ENCODE measurements at regions not wholly inside any gene's neighbourhood (a gene's known extent, or its start where the extent isn't known, plus 50 kb on each side); places are given as distances from the start of the nearest gene placed in this dataset.

DNA sequence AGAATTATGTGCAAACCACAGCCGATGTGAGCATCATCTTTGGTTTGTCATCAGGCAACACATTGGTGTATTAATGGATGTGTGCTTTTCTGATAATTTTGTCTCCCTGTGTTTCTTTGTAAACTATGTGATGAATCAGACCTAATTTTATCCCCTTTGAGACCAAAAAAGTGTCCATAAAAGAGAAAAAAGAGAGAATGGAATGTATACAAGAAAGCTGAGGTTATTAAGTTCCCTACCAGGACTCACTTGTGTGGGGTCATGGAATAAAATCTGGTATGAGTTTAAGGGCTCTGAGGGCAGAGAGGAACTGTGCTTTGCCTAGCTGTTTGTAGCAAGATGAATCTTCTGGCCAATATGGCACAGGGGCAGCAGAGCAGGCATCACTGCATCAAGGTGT, 239.5 kb upstream of the HAND2 start:
- in situ Hi-C loops (cut with HindIII; ENCODE audit: low pct_ligation_motif_present, low sequenced_read_pairs): no loop called here
- no peak overlapping the region for H3K27ac ChIP-seq
- DNase-seq: no peak
- no peak overlapping the region for H3K4me3 ChIP-seq (ENCODE audit: low read depth, low read length)
- TF ChIP-seq, protein P1, sequence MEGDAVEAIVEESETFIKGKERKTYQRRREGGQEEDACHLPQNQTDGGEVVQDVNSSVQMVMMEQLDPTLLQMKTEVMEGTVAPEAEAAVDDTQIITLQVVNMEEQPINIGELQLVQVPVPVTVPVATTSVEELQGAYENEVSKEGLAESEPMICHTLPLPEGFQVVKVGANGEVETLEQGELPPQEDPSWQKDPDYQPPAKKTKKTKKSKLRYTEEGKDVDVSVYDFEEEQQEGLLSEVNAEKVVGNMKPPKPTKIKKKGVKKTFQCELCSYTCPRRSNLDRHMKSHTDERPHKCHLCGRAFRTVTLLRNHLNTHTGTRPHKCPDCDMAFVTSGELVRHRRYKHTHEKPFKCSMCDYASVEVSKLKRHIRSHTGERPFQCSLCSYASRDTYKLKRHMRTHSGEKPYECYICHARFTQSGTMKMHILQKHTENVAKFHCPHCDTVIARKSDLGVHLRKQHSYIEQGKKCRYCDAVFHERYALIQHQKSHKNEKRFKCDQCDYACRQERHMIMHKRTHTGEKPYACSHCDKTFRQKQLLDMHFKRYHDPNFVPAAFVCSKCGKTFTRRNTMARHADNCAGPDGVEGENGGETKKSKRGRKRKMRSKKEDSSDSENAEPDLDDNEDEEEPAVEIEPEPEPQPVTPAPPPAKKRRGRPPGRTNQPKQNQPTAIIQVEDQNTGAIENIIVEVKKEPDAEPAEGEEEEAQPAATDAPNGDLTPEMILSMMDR (IDR thresholded peaks at IDR 0.05; ENCODE audit: low read depth, low read length, missing control alignments): no peak
- H3K27me3 ChIP-seq (replicated peaks): no peaks in the 10 kb centered on the region
- no peaks in the 10 kb centered on the region for H3K36me3 ChIP-seq (replicated peaks)

DNA sequence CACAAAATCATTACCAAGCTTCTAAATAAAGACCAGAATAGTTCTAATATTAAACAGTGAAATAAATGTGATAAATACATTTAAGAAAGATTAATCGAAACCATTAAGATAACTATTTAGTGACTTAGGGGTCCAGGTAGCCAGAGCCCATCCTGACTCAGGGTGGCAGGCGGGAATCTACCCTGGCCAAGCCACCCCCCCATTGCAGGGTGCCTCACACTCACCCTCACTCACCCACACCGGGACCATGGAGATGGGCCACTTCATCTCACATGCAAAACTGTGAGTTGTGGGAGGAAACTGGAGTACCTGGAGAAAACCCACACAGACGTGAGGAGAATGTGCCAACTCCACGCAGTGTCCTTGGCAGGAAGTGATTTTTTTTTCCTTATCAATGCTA, 237.6 kb upstream of the HAND2 start:
- H3K27ac ChIP-seq: no peak overlapping the region
- no peak for DNase-seq
- in situ Hi-C loops (cut with HindIII; ENCODE audit: low pct_ligation_motif_present, low sequenced_read_pairs): no loop called here
- TF ChIP-seq, protein P1 (IDR thresholded peaks at IDR 0.05; ENCODE audit: low read depth, low read length, missing control alignments): no peak
- H3K4me3 ChIP-seq (ENCODE audit: low read depth, low read length): no peak overlapping the region
- no peaks in the 10 kb centered on the region for H3K27me3 ChIP-seq (replicated peaks)
- no peaks in the 10 kb centered on the region for H3K36me3 ChIP-seq (replicated peaks)

DNA sequence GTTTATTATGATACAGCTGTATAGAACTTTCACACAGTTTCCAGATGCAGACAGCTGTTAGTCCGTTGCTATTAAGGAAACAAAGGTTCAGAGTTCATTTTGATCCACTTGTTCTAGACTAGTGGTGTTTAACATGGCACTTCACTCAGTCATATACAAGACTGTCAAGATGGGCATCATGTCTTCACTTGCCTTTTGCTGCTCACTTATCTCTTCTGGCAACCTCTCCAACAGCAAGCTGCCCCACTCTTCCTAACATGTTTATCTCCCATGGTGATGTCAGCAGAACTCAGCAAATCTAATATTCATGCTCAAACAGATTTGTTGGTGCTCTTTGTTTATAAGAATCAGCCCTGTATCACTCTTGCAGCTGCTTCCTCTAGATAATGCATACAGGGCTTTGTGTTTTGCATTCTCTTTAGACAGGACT, 236.2 kb upstream of the HAND2 start:
- Histone ChIP-seq H3K4me3 (ENCODE audit: low read depth, low read length) (no peak overlapping the region), H3K36me3 (replicated peaks) (no peaks in the 10 kb centered on the region), H3K27ac (no peak overlapping the region), H3K27me3 (replicated peaks) (no peaks in the 10 kb centered on the region)
- in situ Hi-C loops (cut with HindIII; ENCODE audit: low pct_ligation_motif_present, low sequenced_read_pairs): no loop called here
- TF ChIP-seq, protein P1 (IDR thresholded peaks at IDR 0.05; ENCODE audit: low read depth, low read length, missing control alignments): no peak
- DNase-seq: no peak

DNA sequence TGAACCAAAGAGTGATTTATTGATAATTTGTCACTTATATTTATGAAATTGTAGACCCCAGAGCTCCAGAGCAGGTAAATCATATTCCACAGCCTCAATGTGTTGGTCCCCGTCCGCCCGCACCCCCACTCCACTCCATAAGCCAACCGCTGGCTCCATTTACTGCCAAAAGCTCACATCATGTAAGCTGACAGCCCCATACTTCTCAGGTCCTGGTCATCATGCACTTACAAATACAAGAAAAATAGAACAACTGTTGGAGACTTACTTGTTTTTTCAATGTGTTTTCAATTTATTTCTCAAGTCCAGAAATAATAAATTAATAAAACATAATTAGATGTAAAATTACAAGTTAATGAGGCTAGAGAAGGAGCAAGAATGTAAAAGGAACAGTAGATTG, 235.7 kb upstream of the HAND2 start:
- TF ChIP-seq, protein P1 (IDR thresholded peaks at IDR 0.05; ENCODE audit: low read depth, low read length, missing control alignments): no peak

DNA sequence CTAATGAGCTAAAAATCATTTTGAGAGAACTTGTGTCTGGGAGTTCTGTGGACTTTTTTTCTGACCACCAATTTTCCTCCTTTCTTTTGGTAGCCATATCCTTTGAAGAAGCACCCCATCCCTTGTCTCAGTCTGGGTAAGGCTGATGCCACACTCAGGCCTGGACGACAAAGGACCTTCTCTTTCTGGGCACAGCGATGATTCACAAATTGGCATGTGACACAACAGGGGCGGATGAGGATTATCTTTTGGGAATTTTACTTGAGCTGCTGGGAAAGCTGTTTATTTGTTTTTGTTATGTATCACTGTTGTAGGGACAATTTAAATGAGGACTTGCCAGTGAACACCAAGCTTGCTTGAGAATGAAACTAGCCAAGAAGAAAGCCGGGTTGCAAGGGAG, 233.4 kb upstream of the HAND2 start:
- no peak overlapping the region for H3K4me3 ChIP-seq (ENCODE audit: low read depth, low read length)
- no peak for DNase-seq
- H3K27ac ChIP-seq: no peak overlapping the region
- in situ Hi-C loops (cut with HindIII; ENCODE audit: low pct_ligation_motif_present, low sequenced_read_pairs): no loop called here
- no peaks in the 10 kb centered on the region for H3K36me3 ChIP-seq (replicated peaks)
- TF ChIP-seq, protein P1 (IDR thresholded peaks at IDR 0.05; ENCODE audit: low read depth, low read length, missing control alignments): no peak
- H3K27me3 ChIP-seq (replicated peaks): no peaks in the 10 kb centered on the region

More for the DNA sequence above, 235.7 kb upstream of the HAND2 start:
- no peaks in the 10 kb centered on the region for H3K27me3 ChIP-seq (replicated peaks)
- in situ Hi-C loops (cut with HindIII; ENCODE audit: low pct_ligation_motif_present, low sequenced_read_pairs): no loop called here
- DNase-seq: no peak
- no peak overlapping the region for H3K27ac ChIP-seq
- no peak overlapping the region for H3K4me3 ChIP-seq (ENCODE audit: low read depth, low read length)
- H3K36me3 ChIP-seq (replicated peaks): no peaks in the 10 kb centered on the region

DNA sequence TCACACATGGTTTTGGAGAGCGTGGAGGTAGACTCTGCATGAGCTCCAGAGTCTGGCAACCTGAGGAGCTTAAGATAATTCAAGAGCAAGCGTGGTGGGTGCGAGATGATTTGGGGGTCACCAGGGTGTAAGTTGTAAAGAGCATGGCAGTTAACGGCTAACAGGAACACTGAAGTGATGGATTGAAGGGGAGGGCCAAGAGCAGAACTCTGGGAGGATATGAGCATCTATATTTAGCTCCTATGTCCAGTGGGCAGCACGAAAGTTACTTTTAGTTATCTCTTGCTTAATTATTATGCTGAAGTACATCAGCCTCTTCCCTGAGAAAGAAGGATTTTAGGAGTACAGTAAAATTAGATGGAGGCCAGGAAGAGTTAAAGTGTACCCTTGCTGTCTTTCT, 231.9 kb upstream of the HAND2 start:
- H3K4me3 ChIP-seq (ENCODE audit: low read depth, low read length): no peak overlapping the region
- TF ChIP-seq, protein P1 (IDR thresholded peaks at IDR 0.05; ENCODE audit: low read depth, low read length, missing control alignments): no peak
- no peak overlapping the region for H3K27ac ChIP-seq
- H3K36me3 ChIP-seq (replicated peaks): no peaks in the 10 kb centered on the region
- in situ Hi-C loops (cut with HindIII; ENCODE audit: low pct_ligation_motif_present, low sequenced_read_pairs): no loop called here
- no peak for DNase-seq
- no peaks in the 10 kb centered on the region for H3K27me3 ChIP-seq (replicated peaks)

Measured in brain microvascular endothelial cell (primary cell).